H1 (cell line): ENCODE measurements at regions not wholly inside any gene's neighbourhood (a gene's known extent, or its start where the extent isn't known, plus 50 kb on each side); places are given as distances from the start of the nearest gene placed in this dataset.

Source experiments
- CTCF ChIA-PET: fragments of 300-600 bp; sonication (Branson Sonifier 250); formaldehyde crosslinking; loops from one replicate; lab custom pipeline; 2021; ENCODE audit not compliant: partially characterized antibody; lab: Charles Lee
- POLR2A ChIA-PET: fragments of 300-600 bp; sonication (Branson Sonifier 250); formaldehyde crosslinking; loops from one replicate; lab custom pipeline; 2021; ENCODE audit warnings: inconsistent platforms; ENCODE audit not compliant: partially characterized antibody; lab: Charles Lee
- DNase-seq, 2 experiments: peaks; one replicate each; pipeline versions ENCODE4 v3.0.0 to v3.0.0-alpha.2; 2010 to 2022; ENCODE audit warnings: low spot score in 2 of 2, low read depth in 1 of 2, mixed read lengths in 1 of 2
- FAIRE-seq: peaks from 2 replicates; lab custom pipeline; 2011; peaks lifted over from hg19 to GRCh38; lab: Jason Lieb, UNC
- H2AFZ ChIP-seq: 2 replicates; pipeline ENCODE4 v1.8.1; 2012; ENCODE audit warnings: low read length, inconsistent platforms
- H2AK5ac ChIP-seq: 2 replicates; pipeline ENCODE4 v1.6.1; 2013; ENCODE audit warnings: low read depth, low read length
- H2BK120ac ChIP-seq: replicated peaks from 2 replicates; pipeline ENCODE3; 2013; ENCODE audit warnings: low read depth, low read length, inconsistent platforms
- H2BK12ac ChIP-seq: 2 replicates; pipeline ENCODE4 v1.6.1; 2013; ENCODE audit warnings: low read depth, low read length
- H2BK15ac ChIP-seq: 2 replicates; pipeline ENCODE4 v1.6.1; 2013; ENCODE audit warnings: low read length
- H2BK20ac ChIP-seq: 2 replicates; pipeline ENCODE4 v1.6.1; 2013; ENCODE audit warnings: low read length
- H2BK5ac ChIP-seq: 2 replicates; pipeline ENCODE4 v1.6.1; 2013; ENCODE audit warnings: low read depth, low read length
- H3K14ac ChIP-seq: 2 replicates; pipeline ENCODE4 v1.6.1; 2013; ENCODE audit warnings: inconsistent platforms; ENCODE audit not compliant: insufficient read length
- H3K18ac ChIP-seq: 2 replicates; pipeline ENCODE4 v1.6.1; 2013; ENCODE audit warnings: low read length; ENCODE audit errors: extremely low read depth
- H3K23ac ChIP-seq: 2 replicates; pipeline ENCODE4 v1.6.1; 2013; ENCODE audit warnings: inconsistent platforms; ENCODE audit not compliant: insufficient read length
- H3K23me2 ChIP-seq: 2 replicates; pipeline ENCODE4 v1.6.1; 2013; ENCODE audit warnings: low read depth, low read length
- H3K27ac ChIP-seq: 2 replicates; pipeline ENCODE4 v1.6.1; 2011; ENCODE audit warnings: low read depth, low read length, inconsistent platforms
- H3K27me3 ChIP-seq, 4 experiments: replicated peaks in 1 of 4; 1 replicate in 1 of 4; 2 replicates in 3 of 4; pipeline versions ENCODE4 v1.6.1 to v1.8.1; 2011 to 2013; ENCODE audit warnings: low read length in 3 of 4, mild to moderate bottlenecking in 3 of 4, inconsistent platforms in 2 of 4, mixed read lengths in 2 of 4, moderate library complexity in 1 of 4; ENCODE audit not compliant: control insufficient read depth in 3 of 4, insufficient read depth in 3 of 4; ENCODE audit errors: extremely low read depth in 1 of 4
- H3K36me3 ChIP-seq, 4 experiments: 2 replicates each; pipeline versions ENCODE4 v1.6.1 to v1.8.1; 2011 to 2013; ENCODE audit warnings: mild to moderate bottlenecking in 4 of 4, low read length in 3 of 4, moderate library complexity in 2 of 4, control low read depth in 1 of 4, inconsistent platforms in 1 of 4; ENCODE audit not compliant: insufficient read depth in 4 of 4, control insufficient read depth in 2 of 4
- H3K4ac ChIP-seq: replicated peaks from 2 replicates; pipeline ENCODE3; 2013; ENCODE audit warnings: low read length, low read depth, mixed read lengths, inconsistent platforms; ENCODE audit not compliant: insufficient read length
- H3K4me1 ChIP-seq, 4 experiments: replicated peaks in 1 of 4; 1 replicate in 1 of 4; 2 replicates in 3 of 4; pipeline versions ENCODE4 v1.6.1 to v1.8.1; 2011 to 2013; ENCODE audit warnings: low read length in 3 of 4, inconsistent platforms in 2 of 4, mixed read lengths in 1 of 4; ENCODE audit not compliant: insufficient read depth in 4 of 4, control insufficient read depth in 3 of 4
- H3K4me2 ChIP-seq, 2 experiments: 2 replicates each; pipeline versions ENCODE4 v1.6.1 to v1.8.1; 2011 to 2013; ENCODE audit warnings: low read depth in 2 of 2, low read length in 2 of 2, control low read depth in 1 of 2, inconsistent platforms in 1 of 2, mild to moderate bottlenecking in 1 of 2; ENCODE audit not compliant: insufficient read depth in 1 of 2
- H3K4me3 ChIP-seq, 4 experiments: fragments of 200-600, 300-600 bp in 1 of 4; sonication (generic), shearing (Covaris generic), sonication (Bioruptor Twin) in 1 of 4; 2 replicates each; pipeline versions ENCODE4 v1.5.1 to v1.8.1; 2011 to 2016; ENCODE audit warnings: low read length in 4 of 4, low read depth in 3 of 4, control low read depth in 2 of 4, inconsistent platforms in 2 of 4, mild to moderate bottlenecking in 2 of 4, mixed read lengths in 1 of 4, moderate library complexity in 1 of 4; ENCODE audit not compliant: insufficient read depth in 2 of 4; ENCODE audit errors: extremely low read depth in 1 of 4
- H3K56ac ChIP-seq: replicated peaks from 2 replicates; pipeline ENCODE3; 2013; ENCODE audit warnings: low read depth, mild to moderate bottlenecking, mixed read lengths, low read length, inconsistent platforms; ENCODE audit not compliant: insufficient read length
- H3K79me1 ChIP-seq: 2 replicates; pipeline ENCODE4 v1.6.1; 2013; ENCODE audit warnings: low read depth, low read length, control low read depth
- H3K79me2 ChIP-seq, 2 experiments: 2 replicates each; pipeline versions ENCODE4 v1.6.1 to v1.8.1; 2012 to 2013; ENCODE audit warnings: low read length in 2 of 2, mild to moderate bottlenecking in 2 of 2, inconsistent platforms in 1 of 2; ENCODE audit not compliant: insufficient read depth in 2 of 2, control insufficient read depth in 1 of 2
- H3K9ac ChIP-seq, 4 experiments: replicated peaks in 1 of 4; 1 replicate in 1 of 4; 2 replicates in 3 of 4; pipeline versions ENCODE4 v1.6.1 to v1.8.1; 2011 to 2013; ENCODE audit warnings: low read depth in 3 of 4, low read length in 3 of 4, control low read depth in 2 of 4, mild to moderate bottlenecking in 2 of 4, moderate library complexity in 2 of 4, inconsistent platforms in 1 of 4; ENCODE audit errors: extremely low read depth in 1 of 4
- H3K9me3 ChIP-seq, 2 experiments: 2 replicates each; pipeline versions ENCODE4 v1.6.1 to v1.8.1; 2012 to 2013; ENCODE audit warnings: mild to moderate bottlenecking in 2 of 2, moderate library complexity in 2 of 2, control low read depth in 1 of 2, inconsistent platforms in 1 of 2, low read depth in 1 of 2, low read length in 1 of 2, mixed read lengths in 1 of 2; ENCODE audit not compliant: insufficient read depth in 2 of 2
- H4K20me1 ChIP-seq, 2 experiments: replicated peaks in 1 of 2; 2 replicates each; pipeline versions ENCODE3 to v1.8.1; 2011 to 2013; ENCODE audit warnings: inconsistent platforms in 2 of 2, low read length in 2 of 2, mild to moderate bottlenecking in 1 of 2; ENCODE audit not compliant: insufficient read depth in 2 of 2, control insufficient read depth in 1 of 2
- H4K5ac ChIP-seq: 2 replicates; pipeline ENCODE4 v1.6.1; 2013; ENCODE audit warnings: low read length, low read depth, mixed read lengths, inconsistent platforms; ENCODE audit not compliant: insufficient read length
- H4K8ac ChIP-seq: 2 replicates; pipeline ENCODE4 v1.8.0; 2013; ENCODE audit warnings: mild to moderate bottlenecking, moderate library complexity, low read length, inconsistent platforms; ENCODE audit not compliant: insufficient read depth; ENCODE audit errors: extremely low read depth
- H4K91ac ChIP-seq: replicated peaks from 2 replicates; pipeline ENCODE3; 2013; ENCODE audit warnings: low read length, mixed read lengths, inconsistent platforms; ENCODE audit not compliant: insufficient read length
- CBX8 ChIP-seq: fragments of 300-800, 300-1000 bp; sonication (generic); IDR thresholded peaks from 2 replicates; pipeline ENCODE4 v1.7.1; 2016; ENCODE audit warnings: low read depth, low read length, borderline replicate concordance
- CEBPB ChIP-seq: IDR thresholded peaks from 2 replicates; pipeline ENCODE4 v1.6.1; 2012; ENCODE audit warnings: low read depth, low read length
- CREB1 ChIP-seq: IDR thresholded peaks from 2 replicates; pipeline ENCODE4 v1.6.1; 2012; ENCODE audit warnings: inconsistent platforms
- GABPA ChIP-seq: IDR thresholded peaks from 2 replicates; pipeline ENCODE4 v1.6.1; 2011; ENCODE audit warnings: mild to moderate bottlenecking, low read length, moderate library complexity, borderline replicate concordance; ENCODE audit not compliant: insufficient read depth
- GTF2F1 ChIP-seq: IDR thresholded peaks from 2 replicates; pipeline ENCODE4 v1.6.1; 2012; ENCODE audit warnings: low read depth, low read length, improper control_type of control experiment, borderline replicate concordance
- JUND ChIP-seq: IDR thresholded peaks from 2 replicates; pipeline ENCODE4 v1.6.1; 2011; ENCODE audit warnings: mild to moderate bottlenecking, improper control_type of control experiment, low read length
- NRF1 ChIP-seq: IDR thresholded peaks from 2 replicates; pipeline ENCODE4 v1.6.1; 2011; ENCODE audit warnings: mild to moderate bottlenecking, low read depth, low read length, improper control_type of control experiment
- POU5F1 ChIP-seq: IDR thresholded peaks from 2 replicates; pipeline ENCODE4 v1.6.1; 2011; ENCODE audit warnings: low read depth, mild to moderate bottlenecking, low read length, moderate library complexity
- TBP ChIP-seq: IDR thresholded peaks from 2 replicates; pipeline ENCODE4 v1.6.1; 2011; ENCODE audit warnings: low read depth, low read length, improper control_type of control experiment
- WGBS, 2 experiments: shearing (Covaris generic) in 1 of 2; methylation state at CpG; one replicate each; pipeline versions ENCODE4 v1.1.6 to v1.1.7; 2013 to 2015; ENCODE audit warnings: low lambda C conversion rate in 2 of 2, mixed read lengths in 2 of 2, inconsistent platforms in 1 of 2, low coverage in 1 of 2, missing lambda C conversion rate in 1 of 2; ENCODE audit not compliant: insufficient replicate concordance in 2 of 2, insufficient coverage in 1 of 2, insufficient read length in 1 of 2; ENCODE audit errors: extremely low coverage in 1 of 2, missing lambda C conversion rate in 1 of 2; 5-methylcytosine and 5-hydroxymethylcytosine counted together
- TF ChIP-seq, protein P1 (sequence below): IDR thresholded peaks from 2 replicates; pipeline ENCODE4 v1.6.1; 2011; ENCODE audit warnings: low read depth, mild to moderate bottlenecking, low read length; ENCODE audit not compliant: insufficient read depth

DNA sequence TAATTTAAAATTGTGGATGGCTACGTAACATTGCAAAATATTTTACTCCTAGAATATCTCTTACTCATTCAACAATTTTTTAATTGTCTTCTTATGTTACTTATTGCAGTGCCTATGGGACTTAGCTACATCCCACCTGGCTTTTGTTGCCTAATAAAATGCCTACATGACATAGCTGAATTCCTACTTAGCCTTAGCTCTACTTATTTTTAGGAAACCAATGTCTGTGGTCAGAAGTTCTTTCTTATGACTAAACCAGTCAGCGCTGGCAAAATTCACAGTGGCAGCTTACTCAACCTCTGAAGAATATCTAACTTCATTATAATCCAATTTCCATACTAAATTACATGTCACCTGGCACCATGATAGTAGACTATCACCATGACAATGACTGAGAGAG, 1612.4 kb upstream of the LRRTM3 start:
- POLR2A ChIA-PET = no interaction called here
- Histone ChIP-seq H2AK5ac (no peak overlapping the region), H3K9ac (no peak overlapping the region), H3K4ac (no peak overlapping the region), H3K9me3 (no peaks in the 10 kb centered on the region), H3K23me2 (no peaks in the 10 kb centered on the region), H3K79me2 (no peaks in the 10 kb centered on the region), H3K27me3 (no peaks in the 10 kb centered on the region), H4K5ac (no peak overlapping the region), H3K14ac (no peak overlapping the region), H3K36me3 (no peaks in the 10 kb centered on the region), H3K23ac (no peak overlapping the region), H3K4me2 (no peak overlapping the region), H3K56ac (no peak overlapping the region), H4K20me1 (no peaks in the 10 kb centered on the region), H2BK120ac (no peak overlapping the region), H3K4me1 (no peaks in the 10 kb centered on the region; a peak in 1 of 7 replicates), H2AFZ (no peak overlapping the region), H2BK5ac (no peak overlapping the region)
- WGBS, 2 experiments = 96% methylated on average over 2 of the region's 2 CpGs; no CpG with 5 or more reads in 1 of the 2 experiments
- FAIRE-seq = no peak
- DNase-seq = no peak
- CTCF ChIA-PET = interaction anchor here (0.6 to 1.5 kb wide), 2 partner anchors 11 to 18 kb away, joined by 3 to 4 read pairs; no protein-coding TSS in a partner anchor
- TF ChIP-seq POU5F1 (no peak), CEBPB (no peak), CBX8 (no peak), TBP (no peak), CREB1 (no peak), NRF1 (no peak), JUND (no peak), GABPA (no peak), GTF2F1 (no peak)
- TF ChIP-seq, protein P1, sequence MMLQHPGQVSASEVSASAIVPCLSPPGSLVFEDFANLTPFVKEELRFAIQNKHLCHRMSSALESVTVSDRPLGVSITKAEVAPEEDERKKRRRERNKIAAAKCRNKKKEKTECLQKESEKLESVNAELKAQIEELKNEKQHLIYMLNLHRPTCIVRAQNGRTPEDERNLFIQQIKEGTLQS = no peak
- TF ChIP-seq, all 59 proteins: peak for 0
- Histone ChIP-seq H2BK20ac (no peak overlapping the region), H2BK15ac (no peak overlapping the region), H3K79me1 (no peaks in the 10 kb centered on the region), H3K4me3 (no peak overlapping the region), H4K91ac (no peak overlapping the region), H3K18ac (no peak overlapping the region), H3K27ac (no peak overlapping the region), H2BK12ac (no peak overlapping the region), H4K8ac (no peak overlapping the region)
